K562 (cell line): ENCODE measurements at regions not wholly inside any gene's neighbourhood (a gene's known extent, or its start where the extent isn't known, plus 50 kb on each side); places are given as distances from the start of the nearest gene placed in this dataset.

Experiments
- ATAC-seq: fragments of 200-7000 bp; cut with Tn5 transposase; 3 replicates; pipeline ENCODE4 v1.9.1; 2020; ENCODE audit warnings: moderate library complexity
- BruUV-seq: library from RNA; stranded (reverse); fragments of 400-500 nt; replicated peaks from 2 replicates; lab custom pipeline; 2021; lab: Mats Ljungman, UMichigan
- CTCF ChIA-PET: fragments of 300-600 bp; formaldehyde crosslinking; extraction: SDS; loops from one replicate; lab custom pipeline; 2021; ENCODE audit warnings: low intra/inter-chr PET ratio; lab: Yijun Ruan, JAX
- POLR2A ChIA-PET: fragments of 300-600, 350-650 bp; sonication (Branson Sonifier 250); formaldehyde crosslinking; extraction: SDS; loops from one replicate; lab custom pipeline; 2021; ENCODE audit warnings: antibody characterized with exemption, inconsistent platforms; lab: Yijun Ruan, JAX
- DNase-seq, 4 experiments: peaks; one replicate each; pipeline versions ENCODE4 v3.0.0 to v3.0.0-alpha.2; 2011 to 2018; ENCODE audit warnings: low spot score in 3 of 4, mixed read lengths in 3 of 4; ENCODE audit errors: extremely low read depth in 1 of 4
- FAIRE-seq: peaks from 2 replicates; lab custom pipeline; 2011; peaks lifted over from hg19 to GRCh38; lab: Jason Lieb, UNC
- H2AFZ ChIP-seq: 2 replicates; pipeline ENCODE4 v1.6.0; 2011; ENCODE audit warnings: low read depth, low read length, control low read depth, inconsistent platforms
- H3K27ac ChIP-seq: fragments of 200-600 bp; 3 replicates; pipeline ENCODE4 v1.8.0; 2011; ENCODE audit warnings: low read depth, mild to moderate bottlenecking, control low read depth, inconsistent platforms, low read length, moderate library complexity, mixed read lengths; ENCODE audit errors: extremely low read depth
- H3K27me3 ChIP-seq, 2 experiments: fragments of 300-600 bp in 1 of 2; 2 replicates in 1 of 2; 3 replicates in 1 of 2; pipeline versions ENCODE4 v1.6.0 to v1.8.0; 2011; ENCODE audit warnings: inconsistent platforms in 2 of 2, low read length in 2 of 2, mild to moderate bottlenecking in 1 of 2, mixed read lengths in 1 of 2, moderate library complexity in 1 of 2; ENCODE audit not compliant: control insufficient read depth in 2 of 2, insufficient read depth in 2 of 2
- H3K36me3 ChIP-seq: fragments of 300-600 bp; 3 replicates; pipeline ENCODE4 v1.8.0; 2011; ENCODE audit warnings: mild to moderate bottlenecking, low read length, inconsistent platforms; ENCODE audit not compliant: control insufficient read depth, insufficient read depth
- H3K4me1 ChIP-seq, 2 experiments: fragments of 200-600 bp in 1 of 2; replicated peaks in 1 of 2; 2 replicates in 1 of 2; 3 replicates in 1 of 2; pipeline versions ENCODE4 v1.5.1 to v1.8.0; 2011; ENCODE audit warnings: inconsistent platforms in 2 of 2, low read length in 2 of 2, mild to moderate bottlenecking in 1 of 2, mixed read lengths in 1 of 2, moderate library complexity in 1 of 2; ENCODE audit not compliant: control insufficient read depth in 2 of 2, insufficient read depth in 2 of 2
- H3K4me2 ChIP-seq: 2 replicates; pipeline ENCODE4 v1.6.1; 2011; ENCODE audit warnings: low read length, control low read depth, inconsistent platforms, mixed read lengths; ENCODE audit not compliant: insufficient read depth
- H3K4me3 ChIP-seq: fragments of 200-600 bp; sonication (generic), shearing (Covaris generic); 2 replicates; pipeline ENCODE4 v1.5.1; 2016; ENCODE audit warnings: control low read depth, inconsistent platforms
- H3K79me2 ChIP-seq: fragments of 200-600 bp; 3 replicates; pipeline ENCODE4 v1.8.0; 2011; ENCODE audit warnings: low read length, inconsistent platforms; ENCODE audit not compliant: control insufficient read depth, insufficient read depth
- H3K9ac ChIP-seq, 2 experiments: 2 replicates each; pipeline versions ENCODE4 v1.6.0 to v1.6.1; 2011; ENCODE audit warnings: low read depth in 2 of 2, low read length in 2 of 2, control low read depth in 1 of 2, inconsistent platforms in 1 of 2, mild to moderate bottlenecking in 1 of 2, mixed read lengths in 1 of 2; ENCODE audit not compliant: insufficient read depth in 1 of 2
- H3K9me1 ChIP-seq: one replicate; pipeline ENCODE4 v1.6.0; 2011; ENCODE audit warnings: inconsistent platforms, mild to moderate bottlenecking, low read length, moderate library complexity; ENCODE audit not compliant: control insufficient read depth, insufficient read depth
- H3K9me3 ChIP-seq: replicated peaks from 2 replicates; pipeline ENCODE4 v1.5.1; 2011; ENCODE audit warnings: low read depth, low read length, inconsistent platforms; ENCODE audit not compliant: control insufficient read depth, insufficient read depth
- H4K20me1 ChIP-seq: replicated peaks from 2 replicates; pipeline ENCODE4 v1.6.1; 2011; ENCODE audit warnings: low read length, inconsistent platforms, mixed read lengths; ENCODE audit not compliant: control insufficient read depth, insufficient read depth
- AFF1 ChIP-seq, 2 experiments: fragments of 450-650 bp; IDR thresholded peaks; 2 replicates each; pipeline ENCODE4 v1.6.1; 2018; ENCODE audit warnings: mild to moderate bottlenecking in 2 of 2, low read depth in 1 of 2; ENCODE audit not compliant: partially characterized antibody in 2 of 2
- KDM1A ChIP-seq, 2 experiments: fragments of 450-650 bp; IDR thresholded peaks; 2 replicates each; pipeline ENCODE4 v1.6.1; 2016; ENCODE audit warnings: mild to moderate bottlenecking in 2 of 2
- MYC ChIP-seq, 2 experiments: fragments of 250-450 bp in 1 of 2; sonication (Bioruptor Pico) in 1 of 2; IDR thresholded peaks; 2 replicates each; pipeline versions ENCODE4 v1.5.1 to v1.6.1; 2012 to 2021; ENCODE audit warnings: low read depth in 2 of 2, borderline replicate concordance in 1 of 2, improper control_type of control experiment in 1 of 2, low read length in 1 of 2, mild to moderate bottlenecking in 1 of 2, moderate library complexity in 1 of 2
- REST ChIP-seq, 2 experiments: fragments of 450-650 bp; formaldehyde crosslinking in 1 of 2; IDR thresholded peaks; 2 replicates each; pipeline versions ENCODE4 v1.4.0 to v1.6.1; 2014 to 2020; ENCODE audit warnings: mild to moderate bottlenecking in 2 of 2, borderline replicate concordance in 1 of 2, low read depth in 1 of 2
- SUPT5H ChIP-seq: fragments of 450-650 bp; IDR thresholded peaks from 2 replicates; pipeline ENCODE4 v1.6.1; 2016
- TAL1 ChIP-seq: fragments of 450-650 bp; IDR thresholded peaks from 2 replicates; pipeline ENCODE4 v1.6.1; 2016; ENCODE audit warnings: mild to moderate bottlenecking
- TFAM ChIP-seq: fragments of 250-450 bp; sonication (Bioruptor Pico); conservative IDR thresholded peaks from 2 replicates; pipeline ENCODE4 v1.5.0; 2021; ENCODE audit warnings: mild to moderate bottlenecking, moderate library complexity
- ZNF140 ChIP-seq: fragments of 250-450 bp; sonication (Bioruptor Pico); IDR thresholded peaks from 2 replicates; pipeline ENCODE4 v1.8.0; 2021; ENCODE audit warnings: moderate library complexity, mild to moderate bottlenecking, inconsistent platforms
- WGBS: fragments of 100-300 bp; shearing (Covaris generic); methylation state at CpG from one replicate; pipeline ENCODE4 v1.1.6; 2016; ENCODE audit warnings: low coverage, mixed read lengths; ENCODE audit not compliant: insufficient coverage; ENCODE audit errors: missing lambda C conversion rate; 5-methylcytosine and 5-hydroxymethylcytosine counted together
- in situ Hi-C: fragments of 300-500 bp; cut with MboI; formaldehyde crosslinking; loops from 4 replicates; pipeline ENCODE4 v1.15.0; 2018; ENCODE audit warnings: inconsistent platforms, mixed read lengths
- intact Hi-C: fragments of 100-400 bp; cut with micrococcal nuclease; formaldehyde crosslinking; loops from 2 replicates; pipeline ENCODE4 v1.14.2; 2022

GRCh38 chr20:55936209-55936595, 69.1 kb downstream of the CBLN4 start:
- in situ Hi-C loops = no loop called here
- H3K9me3 ChIP-seq = no peaks in the 10 kb centered on the region
- TF ChIP-seq AFF1 (IDR thresholded peaks at IDR 0.05; ENCODE audit: low read depth in 1 of 2, partially characterized antibody in 2 of 2) (no peak), REST (IDR thresholded peaks at IDR 0.05; ENCODE audit: borderline replicate concordance) (no peak), REST (CRISPR knock-in tag; IDR thresholded peaks at IDR 0.05; ENCODE audit: low read depth) (no peak), KDM1A (IDR thresholded peaks at IDR 0.05) (no peak), MYC (IDR thresholded peaks at IDR 0.05; ENCODE audit: low read depth, low read length) (no peak), MYC (CRISPR knock-in tag; IDR thresholded peaks at IDR 0.05; ENCODE audit: borderline replicate concordance, low read depth) (no peak), ZNF140 (CRISPR knock-in tag) (no peak), TFAM (CRISPR knock-in tag) (no peak), TAL1 (no peak), SUPT5H (no peak)

More at GRCh38 chr20:55936209-55936595, 69.1 kb downstream of the CBLN4 start:
- Histone ChIP-seq H2AFZ (no peak overlapping the region), H3K36me3 (no peaks in the 10 kb centered on the region), H3K4me2 (no peak overlapping the region), H3K9me1 (no peaks in the 10 kb centered on the region), H3K4me1 (no peaks in the 10 kb centered on the region), H3K27me3 (no peaks in the 10 kb centered on the region), H4K20me1 (no peaks in the 10 kb centered on the region), H3K79me2 (no peaks in the 10 kb centered on the region), H3K4me3 (no peak overlapping the region), H3K9ac (no peak overlapping the region), H3K27ac (no peak overlapping the region)
- 0% methylated on average over 2 of the region's 2 CpGs for WGBS
- DNase-seq = no peak
- intact Hi-C loops = no loop called here
- ChIA-PET CTCF (no interaction called here), POLR2A (no interaction called here)
- ATAC-seq = no peak
- BruUV-seq = no TSS peak
- FAIRE-seq = no peak
